NB4 (cell line): ENCODE measurements at regions not wholly inside any gene's neighbourhood (a gene's known extent, or its start where the extent isn't known, plus 50 kb on each side); places are given as distances from the start of the nearest gene placed in this dataset.
"Not testable (repeated sequence)": the region's sequence is repeated elsewhere in the genome, so short reads cannot be mapped to it uniquely, and the experiment has no call there.

Experiments
- DNase-seq: peaks from one replicate; pipeline ENCODE4 v3.0.0; 2010; ENCODE audit warnings: low read depth
- H3K4me3 ChIP-seq: one replicate; pipeline ENCODE4 v1.5.1; 2011; ENCODE audit warnings: mild to moderate bottlenecking, low read depth, low read length, moderate library complexity
- MYC ChIP-seq: IDR thresholded peaks from 2 replicates; pipeline ENCODE4 v1.6.1; 2011; ENCODE audit warnings: low read depth, low read length
- POLR2A ChIP-seq: IDR thresholded peaks from 2 replicates; pipeline ENCODE4 v1.6.1; 2011; ENCODE audit warnings: mild to moderate bottlenecking; ENCODE audit not compliant: insufficient read length; ENCODE audit errors: extremely low read depth
- TF ChIP-seq, protein P1 (sequence below): IDR thresholded peaks from 2 replicates; pipeline ENCODE4 v1.6.1; 2011; ENCODE audit warnings: low read depth, low read length
- TF ChIP-seq, protein P2 (sequence below): IDR thresholded peaks from one replicate; pipeline ENCODE4 v1.5.1; 2012; ENCODE audit warnings: low read depth, low read length

DNA sequence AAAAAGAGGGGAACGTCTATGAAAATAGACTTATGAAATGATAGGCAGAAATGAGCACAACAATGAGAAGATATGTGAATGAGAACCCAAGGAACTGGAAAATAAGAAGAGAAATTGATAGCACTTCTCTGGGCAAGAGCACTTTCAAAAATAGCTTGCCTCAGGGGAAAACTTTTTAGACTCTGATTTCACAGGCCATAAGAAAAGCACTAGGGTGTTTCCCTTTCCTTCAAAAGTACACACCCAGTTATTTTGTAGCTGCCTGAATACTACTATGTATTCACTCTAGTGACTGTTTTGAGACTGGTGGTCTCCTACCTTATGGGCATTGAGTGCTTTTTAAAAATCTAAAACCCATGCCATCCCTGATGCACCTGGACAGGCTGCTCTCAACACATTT, 172.3 kb upstream of the SOX6 start:
- no peak for DNase-seq
- TF ChIP-seq MYC (no peak), POLR2A (no peak)
- TF ChIP-seq, protein P1, sequence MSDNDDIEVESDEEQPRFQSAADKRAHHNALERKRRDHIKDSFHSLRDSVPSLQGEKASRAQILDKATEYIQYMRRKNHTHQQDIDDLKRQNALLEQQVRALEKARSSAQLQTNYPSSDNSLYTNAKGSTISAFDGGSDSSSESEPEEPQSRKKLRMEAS: no peak
- TF ChIP-seq, protein P2, sequence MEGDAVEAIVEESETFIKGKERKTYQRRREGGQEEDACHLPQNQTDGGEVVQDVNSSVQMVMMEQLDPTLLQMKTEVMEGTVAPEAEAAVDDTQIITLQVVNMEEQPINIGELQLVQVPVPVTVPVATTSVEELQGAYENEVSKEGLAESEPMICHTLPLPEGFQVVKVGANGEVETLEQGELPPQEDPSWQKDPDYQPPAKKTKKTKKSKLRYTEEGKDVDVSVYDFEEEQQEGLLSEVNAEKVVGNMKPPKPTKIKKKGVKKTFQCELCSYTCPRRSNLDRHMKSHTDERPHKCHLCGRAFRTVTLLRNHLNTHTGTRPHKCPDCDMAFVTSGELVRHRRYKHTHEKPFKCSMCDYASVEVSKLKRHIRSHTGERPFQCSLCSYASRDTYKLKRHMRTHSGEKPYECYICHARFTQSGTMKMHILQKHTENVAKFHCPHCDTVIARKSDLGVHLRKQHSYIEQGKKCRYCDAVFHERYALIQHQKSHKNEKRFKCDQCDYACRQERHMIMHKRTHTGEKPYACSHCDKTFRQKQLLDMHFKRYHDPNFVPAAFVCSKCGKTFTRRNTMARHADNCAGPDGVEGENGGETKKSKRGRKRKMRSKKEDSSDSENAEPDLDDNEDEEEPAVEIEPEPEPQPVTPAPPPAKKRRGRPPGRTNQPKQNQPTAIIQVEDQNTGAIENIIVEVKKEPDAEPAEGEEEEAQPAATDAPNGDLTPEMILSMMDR: no peak
- H3K4me3 ChIP-seq: no peak overlapping the region

DNA sequence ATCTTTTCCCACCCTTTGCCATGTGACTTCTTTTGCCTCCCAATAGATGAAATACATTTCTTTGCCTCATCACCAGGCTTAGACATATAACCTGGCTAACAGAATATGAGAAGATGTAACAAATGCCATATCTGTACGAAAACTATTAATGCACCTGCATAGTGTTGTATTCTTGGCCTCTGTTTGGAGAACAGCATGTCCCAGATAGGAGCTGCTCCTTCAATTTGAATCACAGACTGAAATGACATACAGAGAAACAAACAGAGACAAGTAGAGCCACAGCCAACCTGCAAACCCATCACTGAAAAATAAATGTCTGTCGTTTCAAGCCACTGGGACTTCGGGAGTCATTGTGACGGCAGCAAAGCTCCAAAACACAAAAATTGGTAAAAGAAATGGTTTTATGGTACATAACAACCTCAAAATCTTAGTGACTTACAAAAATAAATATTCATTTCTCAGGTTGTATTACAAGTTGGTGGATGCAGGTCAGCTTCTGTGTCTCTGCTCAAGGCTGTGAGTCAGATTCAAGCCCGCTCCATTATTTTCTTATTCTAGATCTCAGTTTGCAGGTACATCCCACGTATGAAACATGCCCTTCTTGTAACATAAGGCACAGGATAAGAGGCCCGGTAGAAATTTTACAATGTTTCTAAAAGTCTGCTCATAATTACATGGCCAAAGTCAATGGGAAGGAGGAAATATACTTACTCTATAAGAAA, 171.3 kb upstream of the SOX6 start:
- H3K4me3 ChIP-seq: no peak overlapping the region
- DNase-seq: no peak
- TF ChIP-seq POLR2A: no peak
- TF ChIP-seq, protein P2: no peak
- TF ChIP-seq, protein P1: no peak
- no peak for TF ChIP-seq MYC

DNA sequence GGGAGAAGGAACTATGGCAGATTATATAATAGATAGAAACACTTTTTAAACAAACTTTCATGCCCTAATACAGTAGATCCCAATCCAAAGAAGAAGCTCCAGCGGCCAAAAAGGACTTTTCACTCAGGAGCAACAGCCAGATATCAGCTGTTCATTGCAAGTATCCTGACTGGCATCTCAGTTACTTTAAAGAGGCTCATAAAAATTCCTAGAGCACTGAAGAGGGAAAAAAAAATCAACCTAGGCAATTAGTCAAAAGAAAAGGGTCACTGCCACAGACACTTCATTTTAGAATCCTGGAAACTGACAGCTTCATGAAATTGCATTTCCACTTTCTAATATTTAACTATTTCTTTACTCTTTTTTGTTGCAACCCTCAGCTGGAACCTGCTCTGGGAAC, 170.6 kb upstream of the SOX6 start:
- DNase-seq: no peak
- H3K4me3 ChIP-seq: no peak overlapping the region
- TF ChIP-seq POLR2A (no peak), MYC (no peak)
- TF ChIP-seq, protein P2: no peak
- TF ChIP-seq, protein P1: no peak

DNA sequence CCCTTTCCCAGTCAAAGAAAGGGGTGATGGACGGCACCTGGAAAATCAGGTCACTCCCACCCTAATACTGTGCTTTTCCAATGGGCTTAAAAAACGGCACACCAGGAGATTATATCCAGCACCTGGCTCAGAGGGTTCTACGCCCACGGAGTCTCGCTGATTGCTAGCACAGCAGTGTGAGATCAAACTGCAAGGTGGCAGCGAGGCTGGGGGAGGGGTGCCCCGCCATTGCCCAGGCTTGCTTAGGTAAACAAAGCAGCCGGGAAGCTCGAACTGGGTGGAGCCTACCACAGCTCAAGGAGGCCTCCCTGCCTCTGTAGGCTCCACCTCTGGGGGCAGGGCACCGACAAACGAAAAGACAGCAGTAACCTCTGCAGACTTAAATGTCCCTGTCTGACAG, 164.4 kb upstream of the SOX6 start:
- DNase-seq: not testable (repeated sequence)

DNA sequence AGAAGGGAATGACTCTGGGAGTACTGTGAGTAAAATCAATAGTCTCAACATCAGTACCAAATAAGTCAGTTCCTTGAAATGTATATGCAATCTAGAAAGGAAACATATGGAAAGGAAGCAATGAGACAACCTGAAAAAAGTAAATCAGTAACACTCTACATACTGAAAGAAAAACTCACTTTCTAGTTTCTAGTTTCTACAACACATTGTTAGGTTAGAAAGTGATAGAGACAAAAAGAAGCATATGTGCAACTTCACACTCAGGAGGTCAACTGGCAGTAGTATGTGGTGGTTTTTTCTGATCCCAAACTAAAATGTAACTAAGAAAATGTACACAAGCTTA, 156.5 kb upstream of the SOX6 start:
- DNase-seq: no peak
- TF ChIP-seq, protein P1: no peak
- TF ChIP-seq, protein P2: no peak
- TF ChIP-seq POLR2A: no peak
- no peak for TF ChIP-seq MYC
- H3K4me3 ChIP-seq: no peak overlapping the region

More for the DNA sequence above, 164.4 kb upstream of the SOX6 start:
- H3K4me3 ChIP-seq: not testable (repeated sequence)

DNA sequence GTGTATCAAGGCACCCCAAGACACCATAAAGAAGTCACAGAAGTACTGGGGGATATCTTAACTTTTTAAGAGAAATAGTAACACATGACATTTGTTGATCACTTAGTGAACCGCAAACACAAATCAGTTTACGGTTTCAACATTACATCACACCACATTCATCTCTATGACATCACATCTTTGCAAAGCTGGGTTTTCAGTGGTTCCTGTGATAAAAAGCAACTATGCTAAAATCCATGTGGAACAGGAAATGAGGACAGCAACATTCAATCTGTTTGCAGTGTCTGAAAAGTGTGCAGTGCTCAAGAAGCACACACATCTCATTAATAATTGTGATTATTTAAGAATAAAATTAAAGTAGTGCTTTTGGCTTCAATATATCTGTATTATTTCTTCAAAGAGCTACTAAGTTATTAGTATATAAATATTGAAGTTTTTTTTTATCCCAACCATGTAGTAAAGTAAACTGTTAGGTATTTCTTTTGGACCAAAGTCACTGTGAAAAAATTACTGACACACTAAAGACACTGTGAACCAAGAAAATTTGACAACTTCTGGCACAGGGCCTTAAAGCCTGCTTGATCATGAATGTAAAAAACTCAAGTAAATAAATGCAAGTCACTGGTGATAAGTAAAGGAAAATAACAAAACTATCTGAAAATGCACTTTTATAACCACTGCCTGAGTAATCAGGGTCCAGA, 156.0 kb upstream of the SOX6 start:
- TF ChIP-seq, protein P1: no peak
- no peak overlapping the region for H3K4me3 ChIP-seq
- DNase-seq: no peak
